ENCODE measurements at regions not wholly inside any gene's neighbourhood (a gene's known extent, or its start where the extent isn't known, plus 50 kb on each side); places are given as distances from the start of the nearest gene placed in this dataset.

GRCh38 chr1:88061492-88062177 lies 622.4 kb upstream of the PKN2 start:
- peak; percentile 36 to 55 for DNase-seq

GRCh38 chr1:88062650-88063153 lies 621.4 kb upstream of the PKN2 start:
- TF ChIP-seq GATA1 (IDR thresholded peaks at IDR 0.05; ENCODE audit: low read depth, low read length) (no peak), POLR2A (IDR thresholded peaks at IDR 0.05; ENCODE audit: low read length) (no peak)
- no peak for DNase-seq

More at GRCh38 chr1:88061492-88062177, 622.4 kb upstream of the PKN2 start:
- no peak for TF ChIP-seq GATA1 (IDR thresholded peaks at IDR 0.05; ENCODE audit: low read depth, low read length)
- TF ChIP-seq POLR2A (IDR thresholded peaks at IDR 0.05; ENCODE audit: low read length): no peak

DNA sequence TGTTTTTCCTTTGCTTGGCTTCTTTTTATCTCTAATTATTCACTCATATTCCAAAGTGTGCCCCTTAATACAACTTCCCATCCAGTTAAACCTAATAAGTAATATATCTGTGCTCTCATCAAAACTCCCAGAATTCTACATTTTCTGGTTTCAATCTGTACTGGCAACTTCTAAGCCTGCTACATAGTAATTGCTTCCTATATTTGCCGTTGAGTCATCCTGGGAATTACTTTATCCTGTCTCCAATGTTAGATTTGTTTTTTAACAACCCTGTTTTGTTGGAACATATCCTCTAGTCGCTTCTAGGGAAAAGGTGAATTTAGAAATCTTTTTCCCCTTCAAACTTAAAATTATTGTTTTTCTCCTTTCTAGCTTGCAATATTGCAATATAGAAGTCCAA lies 620.5 kb upstream of the PKN2 start:
- TF ChIP-seq GATA1 (IDR thresholded peaks at IDR 0.05; ENCODE audit: low read depth, low read length) (no peak), POLR2A (IDR thresholded peaks at IDR 0.05; ENCODE audit: low read length) (no peak)
- DNase-seq: no peak

DNA sequence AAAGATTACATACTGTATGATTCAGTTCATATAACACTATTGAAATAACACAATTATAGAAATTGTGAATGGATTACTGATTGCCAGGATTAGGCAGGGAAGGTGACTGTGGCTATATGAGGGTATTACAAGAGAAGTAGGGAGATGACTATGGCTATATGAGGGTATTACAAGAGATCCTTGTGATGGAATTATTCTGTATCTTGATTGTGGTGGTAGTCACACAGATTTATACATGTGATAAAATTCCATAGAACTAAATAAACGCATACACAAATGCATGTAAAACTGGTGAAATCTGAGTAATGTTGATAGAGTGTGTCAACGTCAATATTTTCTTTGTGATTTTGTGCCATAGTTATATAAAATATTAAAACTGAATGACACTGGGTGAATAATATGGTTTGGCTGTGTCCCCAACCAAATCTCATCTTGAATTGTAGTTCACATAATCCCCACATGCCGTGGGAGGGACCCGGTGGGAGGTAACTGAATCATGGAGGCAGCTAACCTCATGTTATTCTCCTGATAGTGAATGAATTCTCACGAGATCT lies 615.6 kb upstream of the PKN2 start:
- no peak for DNase-seq
- no peak for TF ChIP-seq GATA1 (IDR thresholded peaks at IDR 0.05; ENCODE audit: low read depth, low read length)
- TF ChIP-seq POLR2A (IDR thresholded peaks at IDR 0.05; ENCODE audit: low read length): no peak

- TF ChIP-seq GATA1 (IDR thresholded peaks at IDR 0.05; ENCODE audit: low read depth, low read length): no peak
- TF ChIP-seq POLR2A (IDR thresholded peaks at IDR 0.05; ENCODE audit: low read length): no peak
- no peak for DNase-seq
Measured at GRCh38 chr1:88070956-88071355, 613.1 kb upstream of the PKN2 start.

DNA sequence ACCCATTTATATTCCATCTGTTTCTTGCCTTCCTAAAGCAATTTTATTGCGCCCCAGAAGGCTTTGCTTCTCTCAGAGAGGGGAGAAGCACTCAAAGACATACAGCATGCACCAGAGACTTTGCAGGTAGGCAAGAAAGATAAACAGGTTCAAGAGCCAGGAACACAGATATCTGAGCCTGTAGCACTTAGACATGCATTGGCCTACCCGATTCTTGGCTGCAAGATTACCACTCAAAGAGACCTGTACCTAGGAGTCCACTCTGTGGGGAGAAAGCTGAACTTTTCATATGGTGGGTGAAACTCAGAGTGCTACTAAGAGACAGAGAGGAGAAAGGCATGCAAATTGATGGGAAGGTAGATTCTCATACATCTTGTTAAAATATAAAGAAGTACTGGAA lies 609.4 kb upstream of the PKN2 start:
- DNase-seq: no peak
- no peak for TF ChIP-seq GATA1 (IDR thresholded peaks at IDR 0.05; ENCODE audit: low read depth, low read length)
- no peak for TF ChIP-seq POLR2A (IDR thresholded peaks at IDR 0.05; ENCODE audit: low read length)

DNA sequence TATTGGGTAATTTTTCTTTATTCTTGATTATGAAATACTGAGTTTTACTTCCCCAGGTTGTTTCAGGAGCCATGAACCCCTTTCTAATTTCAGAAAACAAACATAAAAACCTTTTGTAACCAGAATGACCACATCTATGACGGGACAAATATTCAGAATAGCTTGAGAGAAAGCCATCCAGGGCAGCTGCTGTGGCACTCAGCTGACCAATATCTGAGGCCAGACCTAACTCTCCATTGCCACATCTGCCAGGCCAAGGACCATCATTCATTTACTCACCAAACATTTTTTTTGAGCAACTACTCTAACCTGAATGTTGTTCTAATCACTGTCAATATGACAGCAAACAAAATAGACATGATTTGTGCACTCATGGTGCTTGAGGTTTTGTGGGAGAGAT lies 608.3 kb upstream of the PKN2 start:
- no peak for TF ChIP-seq POLR2A (IDR thresholded peaks at IDR 0.05; ENCODE audit: low read length)
- TF ChIP-seq GATA1 (IDR thresholded peaks at IDR 0.05; ENCODE audit: low read depth, low read length): no peak
- DNase-seq: no peak

DNA sequence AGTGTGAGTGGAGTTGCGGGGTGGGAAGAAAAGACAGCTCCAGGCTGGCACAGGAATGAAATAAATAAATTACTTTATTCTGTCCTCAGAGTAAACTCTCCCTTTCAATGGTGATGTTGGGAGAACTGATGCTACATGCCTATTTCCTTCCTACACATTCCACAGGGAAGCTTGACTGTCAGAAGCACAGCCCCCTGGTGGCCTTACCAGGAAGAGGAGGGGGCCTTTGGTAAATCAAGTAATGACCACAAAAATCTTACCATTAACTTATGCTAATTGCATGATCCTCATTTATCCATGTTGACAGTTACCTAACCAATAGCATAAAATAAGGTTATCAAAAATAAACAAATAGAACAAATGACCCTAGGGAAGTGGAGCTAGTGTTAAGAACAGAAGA lies 605.0 kb upstream of the PKN2 start:
- DNase-seq: peak in 1 of 2 experiments; percentile 4
- TF ChIP-seq GATA1 (IDR thresholded peaks at IDR 0.05; ENCODE audit: low read depth, low read length) (no peak), POLR2A (IDR thresholded peaks at IDR 0.05; ENCODE audit: low read length) (no peak)

GRCh38 chr1:88080875-88081274 lies 603.2 kb upstream of the PKN2 start:
- no peak for TF ChIP-seq GATA1 (IDR thresholded peaks at IDR 0.05; ENCODE audit: low read depth, low read length)
- TF ChIP-seq POLR2A (IDR thresholded peaks at IDR 0.05; ENCODE audit: low read length): no peak
- DNase-seq: no peak

- DNase-seq: no peak
- no peak for TF ChIP-seq GATA1 (IDR thresholded peaks at IDR 0.05; ENCODE audit: low read depth, low read length)
- no peak for TF ChIP-seq POLR2A (IDR thresholded peaks at IDR 0.05; ENCODE audit: low read length)
Measured at GRCh38 chr1:88088481-88088880, 595.6 kb upstream of the PKN2 start.

GRCh38 chr1:88089961-88090360 lies 594.1 kb upstream of the PKN2 start:
- DNase-seq: no peak
- TF ChIP-seq GATA1 (IDR thresholded peaks at IDR 0.05; ENCODE audit: low read depth, low read length) (no peak), POLR2A (IDR thresholded peaks at IDR 0.05; ENCODE audit: low read length) (no peak)

GRCh38 chr1:88098881-88099280 lies 585.2 kb upstream of the PKN2 start:
- TF ChIP-seq GATA1 (IDR thresholded peaks at IDR 0.05; ENCODE audit: low read depth, low read length) (no peak), POLR2A (IDR thresholded peaks at IDR 0.05; ENCODE audit: low read length) (no peak)

GRCh38 chr1:88101041-88101440 lies 583.0 kb upstream of the PKN2 start:
- no peak for DNase-seq
- no peak for TF ChIP-seq POLR2A (IDR thresholded peaks at IDR 0.05; ENCODE audit: low read length)
- no peak for TF ChIP-seq GATA1 (IDR thresholded peaks at IDR 0.05; ENCODE audit: low read depth, low read length)

More at GRCh38 chr1:88098881-88099280, 585.2 kb upstream of the PKN2 start:
- no peak for DNase-seq

DNA sequence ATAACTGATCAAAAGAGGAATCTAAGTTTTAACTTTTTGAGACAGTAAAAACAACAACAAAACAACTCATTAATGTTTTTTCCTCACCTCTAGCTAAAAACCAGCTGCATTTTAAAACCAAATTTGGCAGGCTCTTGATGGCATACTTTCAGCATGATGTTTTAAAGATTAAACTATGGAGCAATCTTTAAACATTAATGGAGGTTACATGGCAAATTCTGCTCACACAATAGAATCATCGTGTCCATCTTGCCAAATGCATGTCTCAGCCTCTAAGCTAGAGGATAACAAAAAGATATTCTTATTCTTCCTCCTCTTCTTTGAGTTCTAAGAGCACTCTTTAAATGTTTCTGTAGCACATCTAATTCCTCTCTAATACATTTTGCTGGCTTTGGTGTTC lies 579.8 kb upstream of the PKN2 start:
- DNase-seq: no peak
- TF ChIP-seq GATA1 (IDR thresholded peaks at IDR 0.05; ENCODE audit: low read depth, low read length): no peak
- TF ChIP-seq POLR2A (IDR thresholded peaks at IDR 0.05; ENCODE audit: low read length): no peak

DNA sequence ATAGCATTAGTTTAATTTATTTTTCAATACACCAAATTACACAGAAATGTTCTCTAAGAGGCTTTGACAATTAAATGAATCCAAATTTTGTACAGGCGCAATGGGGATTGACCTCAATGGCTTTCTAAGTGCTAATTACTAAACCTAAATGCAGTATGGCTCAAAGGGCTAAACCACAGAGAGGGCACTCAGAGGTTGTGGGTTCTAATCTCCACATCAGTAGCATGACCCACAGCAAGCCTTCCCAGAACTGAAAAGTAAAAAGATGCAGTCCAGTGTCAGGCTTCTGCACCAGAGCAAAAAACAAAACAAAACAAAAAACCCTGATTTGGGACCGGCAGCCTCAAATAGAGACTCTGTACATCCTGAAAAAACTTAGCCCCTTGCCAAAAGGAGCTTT lies 579.2 kb upstream of the PKN2 start:
- no peak for DNase-seq
- TF ChIP-seq GATA1 (IDR thresholded peaks at IDR 0.05; ENCODE audit: low read depth, low read length) (no peak), POLR2A (IDR thresholded peaks at IDR 0.05; ENCODE audit: low read length) (no peak)

Data from erythroblast (primary cell).